ENCODE measurements at regions not wholly inside any gene's neighbourhood (a gene's known extent, or its start where the extent isn't known, plus 50 kb on each side); places are given as distances from the start of the nearest gene placed in this dataset.

- DNase-seq (ENCODE audit: low spot score): peak; percentile 29
Measured at GRCh38 chr18:65547046-65547445, 203.8 kb upstream of the CDH7 start.

DNA sequence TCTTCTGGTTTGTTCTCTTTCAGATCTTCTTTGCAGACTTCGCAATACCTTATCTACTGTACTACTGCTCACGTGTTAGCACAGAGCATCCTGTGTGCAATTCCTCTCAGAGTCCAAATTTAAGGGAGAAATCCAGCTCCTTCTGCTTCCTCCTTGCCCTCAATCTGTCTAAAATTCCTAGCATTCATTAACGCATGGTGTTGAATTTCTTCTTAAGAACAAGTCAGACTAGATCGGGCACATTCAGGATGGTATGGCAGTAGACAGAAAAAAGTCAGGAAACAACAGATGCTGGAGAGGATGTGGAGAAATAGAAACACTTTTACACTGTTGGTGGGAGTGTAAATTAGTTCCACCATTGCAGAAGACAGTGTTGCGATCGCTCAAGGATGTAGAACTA is 206.1 kb upstream of the CDH7 start:
- no peak for DNase-seq (ENCODE audit: low spot score)

DNA sequence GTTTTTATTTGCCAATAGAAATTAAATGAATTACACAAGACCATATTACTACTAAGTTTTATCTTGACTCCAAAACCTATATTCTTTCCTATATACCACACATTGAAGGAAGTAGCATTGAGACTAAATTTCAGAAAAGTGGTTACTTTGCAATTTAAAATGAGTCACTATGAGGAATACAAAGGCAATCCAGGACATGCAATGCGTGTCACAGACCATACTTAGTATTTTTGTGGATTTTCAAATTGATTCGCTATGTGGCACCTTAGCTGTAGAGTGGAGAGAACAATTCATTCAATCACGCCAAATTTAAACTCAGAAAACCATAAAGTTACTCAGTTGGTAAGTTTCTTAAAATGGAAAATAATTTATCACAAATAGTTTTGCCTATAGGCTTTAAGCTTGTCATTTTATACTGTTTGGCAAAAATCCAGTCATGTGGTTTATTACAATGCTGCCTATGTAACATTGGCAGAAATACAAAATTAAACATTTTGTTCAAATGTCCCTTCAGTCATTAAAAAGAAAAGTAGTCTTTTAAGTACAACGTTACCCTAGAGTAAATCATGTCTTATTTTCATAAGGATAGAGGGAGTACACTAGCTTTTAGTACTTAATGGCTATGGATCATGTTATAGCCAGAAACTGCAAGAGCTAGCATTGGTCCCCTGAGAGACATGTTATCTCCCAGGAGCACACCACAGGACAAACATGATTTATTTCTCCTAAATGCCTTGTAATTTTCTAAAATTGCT is 222.8 kb upstream of the CDH7 start:
- no peak for DNase-seq (ENCODE audit: low spot score)

DNA sequence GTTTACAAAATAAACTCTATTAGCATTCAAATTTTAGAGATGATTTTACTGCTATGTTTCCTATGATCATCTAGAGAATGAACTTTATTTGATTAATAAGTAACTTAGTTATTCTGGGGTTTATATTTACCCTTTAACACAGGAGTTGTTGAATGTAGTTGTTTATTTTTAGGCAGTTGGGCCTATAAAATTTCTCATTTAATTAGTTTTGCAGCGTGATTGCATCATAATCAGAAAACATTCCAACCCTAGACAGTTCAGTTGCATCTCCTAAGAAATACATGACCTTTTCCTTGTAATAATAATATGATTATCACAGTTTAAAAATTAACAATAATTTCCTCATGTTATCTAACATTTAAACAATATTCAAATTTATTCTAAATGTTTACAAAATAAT is 224.7 kb upstream of the CDH7 start:
- no peak for DNase-seq (ENCODE audit: low spot score)

DNA sequence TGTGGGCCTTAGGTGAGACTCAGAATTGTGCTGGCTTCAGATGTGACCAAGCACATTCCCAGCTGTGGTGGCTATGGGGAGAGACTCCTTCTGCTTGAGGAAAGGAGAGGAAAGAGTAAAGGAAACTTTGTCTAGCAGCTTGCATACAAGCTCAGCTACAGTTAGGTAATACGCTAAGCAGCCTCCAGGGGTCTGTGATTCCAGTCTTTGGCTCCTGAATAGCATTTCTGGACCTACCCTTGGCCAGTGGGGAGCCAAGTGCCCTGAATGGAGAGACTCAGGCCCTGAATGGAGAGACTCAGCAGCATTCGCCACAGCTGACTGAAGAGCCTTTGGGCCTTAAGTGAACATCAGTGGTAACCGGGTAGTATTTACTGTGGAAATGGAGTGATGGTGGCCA is 227.4 kb upstream of the CDH7 start:
- DNase-seq (ENCODE audit: low spot score): no peak

DNA sequence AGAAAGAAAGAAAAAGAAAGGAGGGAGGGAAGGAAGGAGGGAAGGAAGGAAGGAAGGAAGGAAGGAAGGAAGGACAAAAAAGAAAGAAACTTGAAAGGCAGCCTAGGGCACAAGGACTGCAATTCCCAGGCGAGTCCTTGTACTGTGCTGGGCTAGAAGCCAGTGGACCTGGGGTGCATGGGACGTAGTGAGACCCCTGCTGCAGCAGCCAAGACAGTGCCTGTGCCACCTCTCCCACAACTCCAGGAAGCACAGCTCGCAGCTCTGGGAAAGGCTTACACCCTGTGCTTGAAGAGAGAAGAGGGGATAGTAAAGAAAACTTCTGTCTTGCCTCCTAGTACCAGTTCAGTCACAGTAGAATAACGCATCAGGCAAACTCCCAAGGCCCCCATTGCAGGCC is 227.9 kb upstream of the CDH7 start:
- DNase-seq (ENCODE audit: low spot score): no peak

DNA sequence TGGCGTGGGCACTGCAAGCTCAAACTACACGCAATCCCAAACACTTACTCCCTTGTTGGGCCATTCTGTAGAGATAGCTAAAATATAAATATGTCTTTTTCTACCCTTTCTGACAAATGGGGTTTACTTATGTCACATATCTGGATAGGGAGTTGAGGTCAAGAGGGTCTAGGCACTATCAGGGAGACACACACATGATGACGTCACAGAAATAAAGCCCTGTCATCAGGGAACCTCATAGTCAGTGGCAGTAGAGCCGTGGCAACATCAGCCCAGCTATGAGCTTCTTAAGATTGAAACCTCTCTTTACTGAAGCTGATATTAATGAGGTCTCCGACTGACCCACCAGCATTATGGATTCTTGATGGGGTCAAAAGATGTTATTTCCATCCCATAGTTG is 234.6 kb upstream of the CDH7 start:
- DNase-seq (ENCODE audit: low spot score): no peak

- no peak for DNase-seq (ENCODE audit: low spot score)
Measured at GRCh38 chr18:65498605-65499004, 252.2 kb upstream of the CDH7 start.

GRCh38 chr18:65487569-65487968 is 263.2 kb upstream of the CDH7 start:
- DNase-seq (ENCODE audit: low spot score): no peak

DNA sequence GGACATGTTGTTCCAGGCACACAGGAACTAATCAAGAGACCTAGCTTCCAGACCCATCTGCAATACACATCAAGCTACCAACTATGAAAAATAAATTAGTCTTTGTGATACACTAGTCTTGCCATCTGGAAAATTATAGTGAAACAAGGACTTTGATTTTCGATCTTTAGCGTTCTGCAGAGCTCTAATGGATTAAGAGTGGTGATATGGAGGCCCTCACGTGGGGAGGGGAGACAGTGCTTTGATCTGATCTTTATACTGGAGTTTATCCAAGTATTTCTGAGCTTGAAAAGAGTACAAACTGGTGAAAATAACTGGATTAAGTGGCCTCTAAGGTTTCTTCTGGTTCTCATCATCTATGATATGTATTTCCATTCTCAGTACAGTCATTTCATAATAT is 273.4 kb upstream of the CDH7 start:
- DNase-seq (ENCODE audit: low spot score): no peak

GRCh38 chr18:65468881-65469280 is 281.9 kb upstream of the CDH7 start:
- peak; percentile 34 for DNase-seq (ENCODE audit: low spot score)

- no peak for DNase-seq (ENCODE audit: low spot score)
Measured at GRCh38 chr18:65464361-65464760, 286.5 kb upstream of the CDH7 start.

DNA sequence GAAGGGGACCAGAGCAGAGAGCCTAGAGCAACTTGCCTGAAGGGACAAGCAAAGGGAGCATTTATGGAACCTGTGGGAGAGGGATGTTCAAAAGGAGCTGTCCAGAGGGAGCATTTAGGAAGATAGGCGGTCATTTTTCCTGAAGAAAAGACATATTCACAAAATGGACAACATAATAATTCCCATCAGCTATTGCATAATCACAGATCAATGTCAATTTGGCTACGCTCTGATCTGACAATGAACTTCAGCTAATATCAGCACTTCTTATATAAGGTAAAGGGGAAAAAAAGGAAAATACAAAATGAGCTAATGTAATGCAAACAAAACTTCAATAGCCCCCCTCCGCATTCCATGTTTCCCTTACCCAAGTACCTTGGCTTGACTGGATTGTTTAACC is 291.1 kb upstream of the CDH7 start:
- no peak for DNase-seq (ENCODE audit: low spot score)

DNA sequence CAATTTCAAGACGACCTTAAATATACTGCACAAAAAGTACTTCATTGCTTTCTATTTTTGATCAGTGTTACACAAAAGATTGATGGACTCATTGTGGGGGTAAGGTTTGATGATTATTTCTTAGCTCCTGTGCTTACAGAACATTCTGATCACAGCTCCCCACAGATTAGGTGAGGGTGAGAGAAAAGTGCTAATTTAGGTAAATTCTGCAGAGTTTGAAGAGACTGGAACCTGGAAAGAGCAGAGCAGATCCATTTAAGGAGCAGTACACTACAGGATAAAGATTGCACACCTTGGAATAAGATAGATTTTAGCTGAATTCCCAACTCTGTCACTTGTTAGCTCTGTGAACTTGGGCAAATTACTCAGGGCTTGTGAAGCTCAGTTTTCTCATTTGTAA is 291.9 kb upstream of the CDH7 start:
- DNase-seq (ENCODE audit: low spot score): no peak

- DNase-seq (ENCODE audit: low spot score): no peak
Measured at GRCh38 chr18:65439188-65439587, 311.6 kb upstream of the CDH7 start.

DNA sequence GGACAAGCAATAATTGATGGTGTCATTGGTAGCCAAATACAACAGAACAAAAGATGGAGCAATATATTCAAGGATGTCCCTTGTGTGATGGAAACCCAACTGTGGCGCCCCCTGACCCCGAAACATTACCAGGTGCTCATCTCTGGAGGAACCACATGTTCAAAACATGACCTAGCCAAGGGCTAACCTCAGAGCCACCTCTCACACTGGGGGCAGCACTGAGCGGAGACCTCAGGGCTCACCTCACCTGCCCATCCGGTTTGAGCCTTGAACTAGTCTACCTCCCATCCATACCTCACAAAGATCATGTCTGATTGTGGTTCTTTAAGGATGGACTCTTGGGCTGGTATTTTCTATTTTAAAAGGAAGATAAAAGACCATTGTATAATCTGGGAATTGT is 314.4 kb upstream of the CDH7 start:
- no peak for DNase-seq (ENCODE audit: low spot score)

DNA sequence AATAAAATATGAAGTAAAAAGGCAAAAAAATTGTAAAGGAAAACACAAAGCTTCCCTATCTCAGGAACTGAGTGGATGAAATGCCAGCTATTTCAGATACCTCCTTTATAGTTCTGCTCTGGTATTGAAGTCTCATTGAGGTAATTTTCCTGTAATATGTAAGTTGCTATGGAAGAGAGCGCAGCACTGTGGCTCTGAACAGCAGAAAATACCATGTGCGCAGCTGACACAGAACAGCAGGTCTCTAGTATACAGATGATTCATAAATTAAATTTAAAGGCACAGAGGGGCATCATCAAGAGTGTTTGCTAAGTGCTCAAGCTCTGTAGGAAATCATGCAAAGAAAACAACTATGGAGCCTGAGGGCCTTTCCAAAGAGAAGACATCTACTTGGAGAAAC is 315.3 kb upstream of the CDH7 start:
- no peak for DNase-seq (ENCODE audit: low spot score)

DNA sequence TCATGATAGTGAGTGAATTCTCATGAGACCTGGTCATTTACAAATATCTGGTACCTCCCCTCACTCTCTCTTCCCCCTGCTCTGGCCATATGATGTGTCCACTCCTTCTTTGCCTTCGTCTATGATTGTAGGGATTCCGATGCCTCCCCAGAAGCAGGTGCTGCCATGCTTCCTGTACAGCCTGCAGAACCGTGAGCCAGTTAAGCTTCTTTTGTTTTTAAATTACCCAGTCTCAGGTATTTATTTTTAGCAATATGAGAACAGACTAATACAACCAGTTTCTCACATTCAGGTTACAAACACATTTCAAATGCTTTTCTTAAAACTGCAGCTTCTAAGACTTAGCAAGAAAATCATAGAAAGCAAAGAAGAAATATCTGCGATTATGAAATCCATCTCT is 321.2 kb upstream of the CDH7 start:
- no peak for DNase-seq (ENCODE audit: low spot score)

DNA sequence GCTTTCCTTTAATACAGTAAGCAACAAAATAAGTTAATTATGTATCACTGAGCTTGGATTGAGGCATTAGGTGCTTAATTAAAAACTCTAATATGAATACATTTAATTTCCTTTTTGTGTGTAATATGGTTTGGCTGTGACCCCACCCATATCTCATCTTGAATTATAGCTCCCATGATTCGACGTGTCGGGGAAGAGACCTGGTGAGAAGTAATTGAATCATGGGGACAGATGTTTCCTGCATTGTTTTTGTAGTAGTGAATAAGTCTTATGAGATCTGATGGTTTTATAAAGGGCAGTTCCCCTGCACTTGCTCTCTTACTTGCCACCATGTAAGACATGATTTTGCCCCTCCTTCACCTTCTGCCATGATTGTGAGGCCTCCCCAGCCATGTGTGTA is 325.4 kb upstream of the CDH7 start:
- DNase-seq (ENCODE audit: low spot score): no peak

DNA sequence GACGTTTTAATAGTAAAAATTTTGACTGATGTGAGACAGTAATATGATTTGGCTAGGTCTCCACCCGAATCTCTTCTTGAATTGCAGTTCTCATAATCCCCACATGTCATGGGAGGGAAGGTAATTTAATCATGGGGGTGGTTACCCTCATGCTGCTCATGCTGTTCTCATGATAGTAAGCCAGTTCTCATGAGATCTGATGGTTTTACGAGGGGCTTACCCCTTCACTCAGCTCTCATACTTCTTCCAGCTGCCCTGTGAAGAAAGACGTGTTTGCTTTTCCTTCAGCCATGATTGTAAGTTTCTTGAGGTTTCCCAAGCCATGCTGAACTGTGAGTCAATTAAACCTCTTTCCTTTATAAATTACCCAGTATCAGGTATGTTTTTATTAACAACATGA is 327.0 kb upstream of the CDH7 start:
- DNase-seq (ENCODE audit: low spot score): no peak

- DNase-seq (ENCODE audit: low spot score): no peak
Measured at GRCh38 chr18:65422544-65423136, 328.2 kb upstream of the CDH7 start.

DNA sequence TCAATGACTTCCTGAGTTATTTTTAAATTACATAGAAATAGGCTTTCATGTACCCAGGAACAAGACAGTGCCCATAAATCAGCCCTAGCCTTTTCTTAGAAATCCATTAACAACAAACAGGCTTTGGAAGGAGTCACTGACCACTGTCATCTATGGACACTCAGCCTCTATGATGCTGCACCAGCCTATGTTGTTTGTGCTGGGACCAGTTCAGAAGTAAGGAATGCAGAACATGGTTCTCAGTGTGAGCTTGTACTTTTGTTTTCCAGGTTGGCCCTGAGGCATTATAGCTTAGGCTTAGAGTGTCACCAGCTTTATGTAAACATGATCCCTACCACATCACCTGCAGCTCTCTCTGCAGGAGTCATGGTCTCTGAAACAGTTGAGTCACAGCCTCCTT is 335.7 kb upstream of the CDH7 start:
- DNase-seq (ENCODE audit: low spot score): no peak

GRCh38 chr18:65414501-65414900 is 336.3 kb upstream of the CDH7 start:
- DNase-seq (ENCODE audit: low spot score): no peak

DNA sequence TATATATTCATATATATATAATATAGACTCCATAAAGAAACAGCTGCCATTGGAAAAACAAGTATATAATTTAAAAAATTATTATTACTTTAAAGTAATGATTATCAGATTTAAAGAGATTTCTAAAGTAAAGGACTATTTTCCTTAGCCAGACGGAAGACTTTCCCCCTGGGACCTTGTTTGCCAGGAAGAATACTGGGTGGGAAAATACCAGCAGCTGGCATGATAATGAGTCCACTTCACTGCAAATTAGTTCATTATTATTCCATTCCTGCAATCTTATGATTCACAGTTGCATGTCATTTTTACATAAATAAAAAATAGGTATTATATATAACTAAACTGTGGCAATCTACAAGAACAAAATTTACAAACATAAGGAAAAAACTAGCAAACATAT is 339.8 kb upstream of the CDH7 start:
- no peak for DNase-seq (ENCODE audit: low spot score)

All from Ammon's horn (tissue), 1 donor.